Small intestine (tissue), 7 donors: ENCODE measurements at regions not wholly inside any gene's neighbourhood (a gene's known extent, or its start where the extent isn't known, plus 50 kb on each side); places are given as distances from the start of the nearest gene placed in this dataset.
"Not testable (repeated sequence)": the region's sequence is repeated elsewhere in the genome, so short reads cannot be mapped to it uniquely, and the experiment has no call there.

Experiments used
- DNase-seq, 2 donors: peaks; one replicate each; pipeline versions ENCODE4 v3.0.0 to v3.0.0-alpha.2; 2013
- FAIRE-seq: peaks from 2 replicates; lab custom pipeline; 2012; peaks lifted over from hg19 to GRCh38; lab: Jason Lieb, UNC
- H3K27ac ChIP-seq, 3 donors: one replicate each; pipeline ENCODE4 v1.5.1; 2013; ENCODE audit warnings: low read length in 2 of 3, mild to moderate bottlenecking in 2 of 3, control low read depth in 1 of 3, inconsistent platforms in 1 of 3, low read depth in 1 of 3, moderate library complexity in 1 of 3
- H3K27me3 ChIP-seq, 3 donors: one replicate each; pipeline ENCODE4 v1.6.1; 2013; ENCODE audit warnings: low read length in 3 of 3, inconsistent platforms in 1 of 3; ENCODE audit not compliant: control insufficient read depth in 3 of 3, insufficient read depth in 3 of 3
- H3K36me3 ChIP-seq, 3 donors: one replicate each; pipeline ENCODE4 v1.6.1; 2013; ENCODE audit warnings: low read length in 3 of 3, inconsistent platforms in 1 of 3, low read depth in 1 of 3, mild to moderate bottlenecking in 1 of 3, moderate library complexity in 1 of 3; ENCODE audit not compliant: control insufficient read depth in 3 of 3, insufficient read depth in 2 of 3
- H3K4me1 ChIP-seq, 3 donors: one replicate each; pipeline ENCODE4 v1.6.1; 2013; ENCODE audit warnings: low read length in 2 of 3, inconsistent platforms in 1 of 3, low read depth in 1 of 3, mild to moderate bottlenecking in 1 of 3, moderate library complexity in 1 of 3; ENCODE audit not compliant: control insufficient read depth in 3 of 3, insufficient read depth in 2 of 3
- H3K4me3 ChIP-seq, 3 donors: one replicate each; pipeline ENCODE4 v1.5.1; 2013; ENCODE audit warnings: low read length in 3 of 3, control low read depth in 1 of 3, inconsistent platforms in 1 of 3, low read depth in 1 of 3, mild to moderate bottlenecking in 1 of 3, moderate library complexity in 1 of 3
- H3K9me3 ChIP-seq, 2 donors: one replicate each; pipeline ENCODE4 v1.6.1; 2013; ENCODE audit warnings: low read depth in 1 of 2, low read length in 1 of 2; ENCODE audit not compliant: control insufficient read depth in 2 of 2, insufficient read depth in 1 of 2
- WGBS, 3 donors: extraction: QIAGEN DNeasy Blood & Tissue Kit; methylation state at CpG; one replicate each; pipeline ENCODE4 v1.1.7; 2013; 5-methylcytosine and 5-hydroxymethylcytosine counted together
- donor health status: healthy with polysubstance abuse.
- donor health status: control.
- donor health status: control.
- donor health status: Bipolar disorder and iron deficiency.
- donor health status: healthy.

DNA sequence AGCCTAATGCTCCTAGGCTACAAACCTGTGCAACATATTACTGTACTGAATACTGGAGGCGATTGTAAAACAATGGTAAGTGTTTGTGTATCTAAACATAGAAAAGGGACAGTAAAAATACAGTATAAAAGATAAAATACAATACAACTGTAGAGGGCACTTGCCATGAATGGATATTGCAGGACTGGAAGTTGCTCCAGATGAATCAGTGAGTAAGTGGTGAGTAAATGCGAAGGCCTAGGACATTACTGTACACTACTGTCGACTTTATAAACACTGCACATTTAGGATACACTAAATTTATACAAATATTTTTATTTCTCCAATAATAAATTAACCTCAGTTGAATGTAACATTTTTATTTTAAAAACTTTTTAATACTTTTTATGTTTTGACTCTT, 485.0 kb downstream of the MMUT start:
- 73 to 76% (median 75%) methylated on average over 3 of the region's 3 CpGs for whole genome bisulfite sequencing, 3 donors
- Histone ChIP-seq H3K4me3 (no peak overlapping the region), H3K27me3 (no peaks in the 10 kb centered on the region), H3K4me1 (no peaks in the 10 kb centered on the region), H3K9me3 (no peaks in the 10 kb centered on the region), H3K27ac (no peak overlapping the region), H3K36me3 (no peaks in the 10 kb centered on the region)
- FAIRE-seq = peak; percentile 5
- DNase-seq = no peak

- Histone ChIP-seq H3K27ac (no peak overlapping the region), H3K27me3 (no peaks in the 10 kb centered on the region), H3K9me3 (no peaks in the 10 kb centered on the region), H3K4me1 (no peaks in the 10 kb centered on the region), H3K36me3 (no peaks in the 10 kb centered on the region), H3K4me3 (no peak overlapping the region)
- FAIRE-seq (no peak), DNase-seq (no peak)
- WGBS, 3 donors = 83 to 87% (median 85%) methylated on average over 1 of the region's 1 CpG
Measured at GRCh38 chr6:48977573-48977972, 485.5 kb downstream of the MMUT start.

DNA sequence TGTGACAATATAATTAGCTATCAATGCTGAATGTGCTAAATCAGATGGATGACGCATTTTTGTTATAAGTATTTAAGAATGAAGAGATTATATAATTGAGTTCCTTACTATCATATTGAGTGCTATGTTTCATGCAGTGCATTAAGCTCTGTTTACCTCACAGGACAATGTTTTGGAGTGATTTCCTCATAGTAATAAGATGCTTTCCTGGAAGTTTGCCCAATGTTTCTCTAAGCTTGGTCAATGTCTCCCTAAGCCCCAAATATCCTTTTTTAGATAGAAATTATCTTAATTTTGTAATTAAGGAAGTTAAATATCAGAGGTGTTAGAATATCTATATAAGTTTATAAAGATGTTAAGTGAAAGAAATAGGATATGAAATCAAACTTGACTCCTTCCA, 489.6 kb downstream of the MMUT start:
- FAIRE-seq = no peak

DNA sequence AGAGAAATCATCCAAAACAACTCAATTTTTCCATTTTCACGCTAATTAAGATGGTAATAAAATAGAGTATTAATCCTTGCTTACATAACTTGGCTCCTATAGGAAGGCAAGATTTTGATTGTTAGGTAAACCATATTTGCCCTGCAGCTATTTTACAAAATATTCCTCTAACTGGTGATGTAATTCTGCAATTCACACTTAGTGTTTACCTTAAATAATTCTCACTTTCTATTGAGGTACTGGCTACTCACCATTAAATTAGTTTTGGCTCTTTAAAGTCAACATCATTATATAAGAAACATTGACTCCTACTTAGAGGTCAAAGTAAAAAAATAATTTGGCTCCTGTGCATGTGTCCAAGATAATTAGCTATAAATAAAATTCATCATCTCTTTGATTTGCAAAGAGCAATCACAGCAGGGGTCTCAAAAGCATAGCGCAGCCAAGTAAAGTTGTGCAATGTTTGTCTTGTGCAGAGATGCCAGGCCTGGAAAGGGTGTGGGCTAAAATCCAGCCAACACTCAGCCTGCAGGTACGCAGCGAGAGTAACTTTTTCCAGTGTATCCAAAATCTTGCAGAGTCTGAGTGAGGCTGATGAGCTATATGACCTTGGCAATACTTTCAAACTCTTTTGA, 501.2 kb downstream of the MMUT start:
- Histone ChIP-seq H3K9me3 (no peaks in the 10 kb centered on the region), H3K4me3 (no peak overlapping the region), H3K27ac (no peak overlapping the region), H3K27me3 (no peaks in the 10 kb centered on the region), H3K36me3 (no peaks in the 10 kb centered on the region), H3K4me1 (no peaks in the 10 kb centered on the region)
- 73 to 87% (median 77%) methylated on average over 4 of the region's 4 CpGs for WGBS, 3 donors
- FAIRE-seq (no peak), DNase-seq (no peak)

More for the DNA sequence above, 489.6 kb downstream of the MMUT start:
- no peaks in the 10 kb centered on the region for H3K36me3 ChIP-seq
- no peaks in the 10 kb centered on the region for H3K9me3 ChIP-seq
- WGBS, 3 donors = 76 to 84% (median 80%) methylated on average over 1 of the region's 1 CpG
- no peak for DNase-seq
- no peak overlapping the region for H3K4me3 ChIP-seq
- no peak overlapping the region for H3K27ac ChIP-seq
- no peaks in the 10 kb centered on the region for H3K27me3 ChIP-seq
- H3K4me1 ChIP-seq = no peaks in the 10 kb centered on the region

DNA sequence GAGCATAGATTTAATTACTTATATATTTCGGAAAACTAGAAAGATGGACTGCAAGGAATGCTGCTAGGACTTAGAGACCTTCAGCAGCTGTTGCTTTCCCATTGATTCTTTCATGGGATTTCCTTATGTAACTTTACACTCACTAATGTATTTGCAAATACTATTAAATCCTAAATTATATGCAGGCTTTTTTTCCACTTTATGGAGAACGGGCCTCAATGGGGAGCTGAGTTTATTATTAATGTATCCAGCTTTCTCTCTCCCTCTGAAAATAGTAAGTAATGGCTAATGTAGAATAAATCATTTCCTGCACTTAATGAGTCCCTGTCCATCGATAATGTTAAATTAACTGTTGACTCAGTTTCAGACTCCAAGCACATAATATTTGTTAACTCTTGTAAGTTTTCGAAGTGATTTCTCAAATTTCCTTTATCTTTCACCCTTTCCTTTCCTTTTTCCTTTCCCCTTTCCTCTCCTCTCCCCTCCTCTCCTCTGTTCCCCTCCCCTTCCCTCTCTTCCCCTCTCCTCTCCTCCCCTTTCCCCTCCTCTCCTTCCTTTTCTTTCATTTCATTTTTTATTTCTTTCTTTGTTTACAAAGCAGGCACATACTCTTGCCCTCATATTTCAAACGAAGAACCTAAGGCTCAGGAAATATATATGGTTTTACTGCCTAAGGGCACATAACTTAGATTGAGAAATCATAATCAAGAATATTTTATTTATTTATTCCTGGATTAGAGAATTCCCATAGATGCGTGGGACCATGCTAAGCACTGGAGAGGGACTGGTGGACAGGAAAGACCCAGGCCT, 503.6 kb downstream of the MMUT start:
- 59 to 70% (median 63%) methylated on average over 6 of the region's 6 CpGs for WGBS, 3 donors
- Histone ChIP-seq H3K27me3 (no peaks in the 10 kb centered on the region), H3K4me1 (no peaks in the 10 kb centered on the region), H3K4me3 (no peak overlapping the region), H3K9me3 (no peaks in the 10 kb centered on the region), H3K27ac (no peak overlapping the region), H3K36me3 (no peaks in the 10 kb centered on the region)
- FAIRE-seq (no peak), DNase-seq (no peak)

DNA sequence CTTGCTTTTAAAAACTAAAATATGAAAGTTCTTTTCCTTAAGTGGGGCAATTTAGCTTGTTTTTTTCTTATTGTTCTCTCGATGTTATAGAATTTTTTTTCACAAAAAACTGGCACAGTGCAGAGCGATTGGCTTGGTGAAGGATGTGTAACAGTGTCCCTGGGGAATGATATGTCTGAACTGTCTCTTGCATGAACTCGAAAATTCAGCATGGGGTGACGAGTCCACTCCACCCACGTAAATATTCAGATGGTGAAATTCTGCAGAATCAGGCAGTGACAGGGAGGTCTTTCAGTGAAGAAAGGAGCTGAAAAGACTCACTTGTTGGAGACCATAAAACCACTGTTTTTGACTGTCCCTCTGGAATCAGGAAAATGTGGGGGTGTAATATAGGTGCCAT, 505.3 kb downstream of the MMUT start:
- Histone ChIP-seq H3K27ac (no peak overlapping the region), H3K27me3 (no peaks in the 10 kb centered on the region), H3K4me1 (no peaks in the 10 kb centered on the region), H3K9me3 (no peaks in the 10 kb centered on the region), H3K36me3 (no peaks in the 10 kb centered on the region), H3K4me3 (no peak overlapping the region)
- WGBS, 3 donors = 68 to 77% (median 71%) methylated on average over 5 of the region's 5 CpGs
- DNase-seq (no peak), FAIRE-seq (no peak)

DNA sequence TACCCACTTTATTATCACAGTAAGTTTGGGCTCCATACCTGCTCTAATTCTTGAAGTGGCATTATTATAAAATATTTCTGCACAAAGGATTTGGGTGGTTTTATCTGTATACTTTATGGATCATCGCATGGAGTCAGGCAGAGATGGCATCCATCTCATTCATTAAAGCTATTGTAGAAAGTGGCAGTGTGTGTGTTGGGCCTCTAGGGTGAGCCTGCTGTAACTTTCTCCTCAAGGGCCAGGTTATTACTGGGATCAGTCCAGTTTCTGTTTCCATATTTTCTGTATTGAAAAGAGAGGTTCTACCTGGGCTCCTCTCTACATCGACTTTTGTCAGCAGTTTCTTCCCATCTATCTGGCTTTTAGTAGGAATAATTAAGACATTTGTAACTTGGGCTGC, 511.1 kb downstream of the MMUT start:
- Histone ChIP-seq H3K27ac (no peak overlapping the region), H3K9me3 (no peaks in the 10 kb centered on the region), H3K4me1 (no peaks in the 10 kb centered on the region), H3K36me3 (no peaks in the 10 kb centered on the region), H3K4me3 (no peak overlapping the region), H3K27me3 (no peaks in the 10 kb centered on the region)
- no peak for FAIRE-seq
- 71 to 86% (median 76%) methylated on average over 2 of the region's 2 CpGs for WGBS, 3 donors
- DNase-seq = no peak

GRCh38 chr6:48944276-48944675, 518.8 kb downstream of the MMUT start:
- H3K36me3 ChIP-seq, H3K9me3 ChIP-seq, FAIRE-seq, H3K27me3 ChIP-seq, H3K4me1 ChIP-seq, H3K27ac ChIP-seq, H3K4me3 ChIP-seq: not testable (repeated sequence)
- WGBS, 3 donors = 83% methylated on average over 4 of the region's 4 CpGs
- DNase-seq = peak in 1 of 2 donors; percentile 29
